PC-9 (cell line): ENCODE measurements at regions not wholly inside any gene's neighbourhood (a gene's known extent, or its start where the extent isn't known, plus 50 kb on each side); places are given as distances from the start of the nearest gene placed in this dataset.

ENCODE experiments used
- EZH2 ChIP-seq: fragments of 200-600 bp; sonication (generic); IDR thresholded peaks from 2 replicates; pipeline ENCODE4 v1.8.0; 2017; ENCODE audit warnings: antibody characterized with exemption, low read depth
- TF ChIP-seq, protein P1 (sequence below): fragments of 200-600 bp; sonication (generic); conservative IDR thresholded peaks from 2 replicates; pipeline ENCODE4 v1.6.1; 2017; ENCODE audit warnings: mixed run types, antibody characterized with exemption, mild to moderate bottlenecking, moderate library complexity

DNA sequence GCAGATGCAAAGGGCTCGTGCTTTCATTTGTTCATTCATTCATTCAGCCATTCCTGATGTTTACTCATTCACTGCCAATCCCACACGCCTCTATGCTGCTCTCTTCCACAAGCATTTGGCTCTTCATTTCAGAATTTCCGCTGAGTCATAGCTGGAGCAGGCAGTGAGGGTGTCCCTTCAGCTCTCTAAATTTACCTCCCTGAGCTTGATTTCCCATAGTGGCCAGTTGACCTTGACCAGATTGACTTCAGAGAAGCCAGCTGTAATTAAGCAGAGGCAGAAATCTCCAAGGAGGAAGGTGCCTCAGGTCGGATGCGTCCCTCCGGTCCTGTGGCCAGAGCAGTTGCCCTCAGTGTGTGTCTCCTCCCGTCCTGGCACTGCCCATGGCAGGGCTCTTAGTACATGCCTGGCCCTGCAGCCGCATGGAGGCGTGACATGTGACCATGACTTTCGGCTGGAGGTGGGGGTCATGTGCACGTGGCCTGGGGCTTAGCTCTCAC lies 267.2 kb upstream of the ECI2 start:
- TF ChIP-seq, protein P1, sequence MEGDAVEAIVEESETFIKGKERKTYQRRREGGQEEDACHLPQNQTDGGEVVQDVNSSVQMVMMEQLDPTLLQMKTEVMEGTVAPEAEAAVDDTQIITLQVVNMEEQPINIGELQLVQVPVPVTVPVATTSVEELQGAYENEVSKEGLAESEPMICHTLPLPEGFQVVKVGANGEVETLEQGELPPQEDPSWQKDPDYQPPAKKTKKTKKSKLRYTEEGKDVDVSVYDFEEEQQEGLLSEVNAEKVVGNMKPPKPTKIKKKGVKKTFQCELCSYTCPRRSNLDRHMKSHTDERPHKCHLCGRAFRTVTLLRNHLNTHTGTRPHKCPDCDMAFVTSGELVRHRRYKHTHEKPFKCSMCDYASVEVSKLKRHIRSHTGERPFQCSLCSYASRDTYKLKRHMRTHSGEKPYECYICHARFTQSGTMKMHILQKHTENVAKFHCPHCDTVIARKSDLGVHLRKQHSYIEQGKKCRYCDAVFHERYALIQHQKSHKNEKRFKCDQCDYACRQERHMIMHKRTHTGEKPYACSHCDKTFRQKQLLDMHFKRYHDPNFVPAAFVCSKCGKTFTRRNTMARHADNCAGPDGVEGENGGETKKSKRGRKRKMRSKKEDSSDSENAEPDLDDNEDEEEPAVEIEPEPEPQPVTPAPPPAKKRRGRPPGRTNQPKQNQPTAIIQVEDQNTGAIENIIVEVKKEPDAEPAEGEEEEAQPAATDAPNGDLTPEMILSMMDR: no peak
- TF ChIP-seq EZH2: no peak
